ENCODE measurements at regions not wholly inside any gene's neighbourhood (a gene's known extent, or its start where the extent isn't known, plus 50 kb on each side); places are given as distances from the start of the nearest gene placed in this dataset.

- TF ChIP-seq CTCF (conservative IDR thresholded peaks at IDR 0.05): no peak
Observed at GRCh38 chr12:75960954-75961661, 70.5 kb downstream of the PHLDA1 start.

GRCh38 chr12:75960086-75960910 is 71.3 kb downstream of the PHLDA1 start:
- no peak overlapping the region for H3K27ac ChIP-seq

More at GRCh38 chr12:75960954-75961661, 70.5 kb downstream of the PHLDA1 start:
- H3K27ac ChIP-seq: no peak overlapping the region

GRCh38 chr12:75959506-75959905 is 72.1 kb downstream of the PHLDA1 start:
- no peak overlapping the region for H3K27ac ChIP-seq
- no peak for TF ChIP-seq CTCF (conservative IDR thresholded peaks at IDR 0.05)

More at GRCh38 chr12:75960086-75960910, 71.3 kb downstream of the PHLDA1 start:
- TF ChIP-seq CTCF (conservative IDR thresholded peaks at IDR 0.05): no peak

- no peak for TF ChIP-seq CTCF (conservative IDR thresholded peaks at IDR 0.05)
- no peak overlapping the region for H3K27ac ChIP-seq
Observed at GRCh38 chr12:75959060-75959459, 72.5 kb downstream of the PHLDA1 start.

- TF ChIP-seq CTCF (conservative IDR thresholded peaks at IDR 0.05): no peak
- no peak overlapping the region for H3K27ac ChIP-seq
Observed at GRCh38 chr12:75955251-75955650, 76.3 kb downstream of the PHLDA1 start.

GRCh38 chr12:75954749-75955148 is 76.8 kb downstream of the PHLDA1 start:
- TF ChIP-seq CTCF (conservative IDR thresholded peaks at IDR 0.05): no peak

GRCh38 chr12:75954041-75954440 is 77.5 kb downstream of the PHLDA1 start:
- no peak overlapping the region for H3K27ac ChIP-seq
- TF ChIP-seq CTCF (conservative IDR thresholded peaks at IDR 0.05): no peak

More at GRCh38 chr12:75954749-75955148, 76.8 kb downstream of the PHLDA1 start:
- H3K27ac ChIP-seq: no peak overlapping the region
